Right cardiac atrium (tissue), 5 donors: ENCODE measurements at regions not wholly inside any gene's neighbourhood (a gene's known extent, or its start where the extent isn't known, plus 50 kb on each side); places are given as distances from the start of the nearest gene placed in this dataset.

Experiments
- ATAC-seq, 2 donors: fragments of 200-7000 bp; cut with Tn5 transposase; one replicate each; pipeline versions ENCODE4 v1.8.0 to v1.9.1; 2020; ENCODE audit warnings: moderate library complexity in 2 of 2, mild to moderate bottlenecking in 1 of 2
- DNase-seq, 3 donors: peaks; one replicate each; pipeline ENCODE4 v3.0.0-alpha.2; 2020
- H3K27ac ChIP-seq: one replicate; pipeline ENCODE4 v1.5.1; 2013; ENCODE audit warnings: mild to moderate bottlenecking, low read length, control low read depth, moderate library complexity
- H3K27me3 ChIP-seq: one replicate; pipeline ENCODE4 v1.6.1; 2013; ENCODE audit not compliant: control insufficient read depth, insufficient read depth
- H3K4me1 ChIP-seq: one replicate; pipeline ENCODE4 v1.6.1; 2013; ENCODE audit warnings: low read length; ENCODE audit not compliant: control insufficient read depth, insufficient read depth
- H3K4me3 ChIP-seq: one replicate; pipeline ENCODE4 v1.5.1; 2013; ENCODE audit warnings: low read length, control low read depth
- H3K9me3 ChIP-seq: one replicate; pipeline ENCODE4 v1.6.1; 2013; ENCODE audit warnings: low read length; ENCODE audit not compliant: control insufficient read depth
- WGBS: extraction: QIAGEN DNeasy Blood & Tissue Kit; methylation state at CpG from one replicate; pipeline ENCODE4 v1.1.7; 2013; 5-methylcytosine and 5-hydroxymethylcytosine counted together
- intact Hi-C, 4 donors: fragments of 100-400 bp; cut with DNase I; formaldehyde crosslinking; loops; one replicate each; pipeline versions ENCODE4 v1.11.0 to v1.14.0; 2022 to 2023
- donor health status: healthy with polysubstance abuse.
- donor health status: DM: no; HTN: yes; CAD: no.
- donor health status: DM: no; HTN: no; CAD: no.
- donor health status: DM: no; HTN: yes; CAD: no; lungs with severe emphysema.
- donor health status: DM: yes; HTN: yes; CAD: no.

DNA sequence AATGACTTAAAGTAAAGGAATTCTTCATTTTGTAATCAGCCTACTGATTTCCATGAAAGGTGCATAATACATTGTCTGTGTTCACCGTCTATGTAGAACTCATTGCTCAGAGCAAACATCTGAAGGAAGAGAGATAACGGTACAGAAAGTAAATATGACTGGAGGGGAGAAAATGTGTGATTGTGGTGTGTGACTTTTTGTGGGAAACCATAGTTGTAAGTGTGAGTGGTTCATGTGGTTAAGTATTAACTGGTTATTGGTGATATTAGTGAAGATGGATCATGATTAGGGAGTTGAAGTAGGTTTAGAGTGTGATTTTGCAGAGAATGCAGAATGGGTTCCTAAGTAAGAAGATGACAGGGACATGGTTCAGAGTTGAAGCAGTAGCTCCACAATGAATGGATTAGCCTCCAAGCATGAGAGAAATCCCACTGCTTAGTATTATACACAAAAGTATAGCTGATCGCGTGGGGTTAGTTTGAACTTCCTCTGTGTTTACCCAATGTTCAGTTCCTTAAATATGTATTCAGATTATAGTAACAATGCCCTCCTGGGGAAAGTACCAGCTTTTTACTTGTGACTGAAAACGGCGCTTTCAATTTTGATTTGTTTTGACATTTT lies 368.9 kb downstream of the UTRN start:
- Histone ChIP-seq H3K27me3 (no peaks in the 10 kb centered on the region), H3K27ac (no peak overlapping the region), H3K9me3 (no peaks in the 10 kb centered on the region), H3K4me1 (peaks cover 2% of the 10 kb centered on the region), H3K4me3 (no peak overlapping the region)
- 75% methylated on average over 6 of the region's 6 CpGs for WGBS
- intact Hi-C loops: no loop called here
- no peak for ATAC-seq
- DNase-seq: no peak

DNA sequence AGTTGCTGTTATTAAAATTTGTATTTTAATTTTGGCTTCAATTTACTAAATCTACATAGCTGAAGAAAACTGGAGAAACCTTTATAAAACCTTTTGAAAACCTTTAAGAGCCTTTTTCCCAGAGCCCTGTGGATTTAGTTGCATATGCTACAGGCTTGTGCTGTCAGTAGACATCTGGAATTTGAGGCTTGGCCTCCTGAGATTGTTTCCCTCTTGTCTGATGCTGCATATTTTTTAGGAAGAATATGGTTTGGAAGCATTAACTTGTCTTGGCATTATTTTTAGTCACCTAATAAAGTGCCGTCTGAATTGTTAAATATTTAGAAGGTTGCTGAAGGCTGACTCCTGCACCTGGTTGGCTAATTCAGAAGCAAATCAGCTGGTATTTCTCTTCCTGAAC lies 369.4 kb downstream of the UTRN start:
- H3K4me3 ChIP-seq: no peak overlapping the region
- no peaks in the 10 kb centered on the region for H3K27me3 ChIP-seq
- intact Hi-C loops: no loop called here
- H3K4me1 ChIP-seq: peaks cover 7% of the 10 kb centered on the region
- no peak overlapping the region for H3K27ac ChIP-seq
- DNase-seq: no peak
- H3K9me3 ChIP-seq: no peaks in the 10 kb centered on the region
- WGBS: 38% methylated on average over 1 of the region's 1 CpG
- ATAC-seq: no peak

DNA sequence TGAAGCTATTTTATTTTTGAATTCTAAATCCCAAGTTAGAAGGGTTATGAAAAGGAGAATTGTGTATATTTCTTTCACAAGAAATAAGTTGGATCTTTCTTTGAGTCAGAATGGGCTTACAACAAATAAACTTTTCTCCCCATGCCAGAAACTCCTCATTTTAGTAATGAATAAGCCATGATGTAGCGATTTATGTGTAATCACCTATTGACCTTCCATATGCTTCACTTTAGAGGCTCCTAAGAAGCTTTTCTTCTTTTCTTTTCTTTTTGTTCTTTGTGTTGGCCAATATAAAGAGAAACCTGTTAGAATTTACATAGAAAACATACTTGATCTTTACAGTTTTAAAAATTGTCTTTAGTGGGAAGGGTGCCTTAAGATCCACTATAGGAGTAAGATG lies 370.2 kb downstream of the UTRN start:
- intact Hi-C loops: no loop called here
- no peak overlapping the region for H3K27ac ChIP-seq
- no peaks in the 10 kb centered on the region for H3K9me3 ChIP-seq
- H3K4me1 ChIP-seq: peaks cover 7% of the 10 kb centered on the region
- no peak for ATAC-seq
- no peak overlapping the region for H3K4me3 ChIP-seq
- WGBS: 89% methylated on average over 1 of the region's 1 CpG
- DNase-seq: no peak
- no peaks in the 10 kb centered on the region for H3K27me3 ChIP-seq

DNA sequence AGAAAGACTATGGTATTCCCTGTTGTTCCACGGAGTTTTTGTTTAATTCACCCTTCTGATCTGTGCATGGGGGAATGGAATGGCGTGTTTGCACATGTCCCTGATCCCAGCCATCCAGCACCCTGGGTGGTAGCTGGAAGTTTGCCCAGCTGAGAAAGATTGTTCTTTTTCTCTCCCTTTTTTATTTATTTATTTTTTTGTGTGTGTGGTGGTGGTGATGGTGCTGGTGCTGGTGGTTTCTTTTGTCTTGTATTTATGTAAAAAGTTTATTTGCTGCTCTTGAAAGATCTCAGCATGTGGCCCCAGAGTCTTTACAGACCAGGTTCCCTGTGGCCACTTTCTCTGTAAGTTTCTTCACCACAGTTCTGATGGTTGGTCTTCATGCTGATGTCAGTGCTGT lies 372.6 kb downstream of the UTRN start:
- peaks cover 9% of the 10 kb centered on the region for H3K4me1 ChIP-seq
- no peak overlapping the region for H3K27ac ChIP-seq
- intact Hi-C loops: no loop called here
- ATAC-seq (no peak), DNase-seq (no peak)
- 88% methylated on average over 2 of the region's 2 CpGs for WGBS
- no peaks in the 10 kb centered on the region for H3K27me3 ChIP-seq
- no peaks in the 10 kb centered on the region for H3K9me3 ChIP-seq
- H3K4me3 ChIP-seq: no peak overlapping the region

DNA sequence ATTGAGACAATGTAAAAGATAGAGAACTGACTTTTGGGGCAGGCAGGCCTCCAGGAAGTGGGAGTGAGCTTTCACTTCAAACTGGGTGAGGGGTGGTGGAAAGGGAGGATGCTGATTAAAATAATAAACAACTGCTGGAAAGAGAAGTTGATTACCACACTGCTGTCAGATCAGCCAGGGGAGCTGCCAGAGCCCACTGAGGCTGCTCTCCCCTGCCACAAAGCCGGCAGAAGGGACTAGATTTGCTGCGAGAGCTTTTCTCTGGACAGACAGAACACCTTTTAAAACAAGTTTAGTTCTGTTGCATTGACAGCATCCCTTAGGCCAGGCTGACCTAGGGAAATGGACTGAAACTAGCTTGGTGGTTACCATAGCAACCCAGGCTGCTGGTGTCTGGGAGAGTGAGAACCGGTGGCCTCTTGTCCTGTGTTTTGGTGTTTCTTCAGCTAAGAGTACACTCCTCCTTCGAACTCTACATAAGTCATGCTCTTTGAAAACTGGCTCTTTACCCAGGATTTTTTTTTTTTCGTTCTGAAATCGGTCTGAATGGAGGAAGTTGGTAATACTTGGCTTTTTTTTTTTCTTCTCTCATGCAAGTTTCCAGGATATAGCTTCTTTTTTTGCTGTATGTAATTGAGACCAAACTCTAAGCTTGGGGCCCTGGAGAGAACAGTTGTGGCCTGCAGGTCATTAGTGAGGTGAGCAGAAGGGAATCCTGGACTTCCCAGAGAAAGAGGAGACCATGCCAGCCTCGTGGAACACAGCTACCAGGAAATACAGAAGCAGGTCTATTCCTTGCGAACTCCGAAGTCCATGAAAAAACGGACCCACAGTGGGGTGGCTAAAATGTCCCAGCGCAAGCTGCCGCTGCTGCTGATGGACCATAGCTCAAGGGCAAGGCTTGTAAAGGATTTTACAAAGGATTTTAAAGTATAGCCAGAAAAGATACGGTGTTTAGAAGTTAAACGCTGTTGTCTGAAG lies 374.4 kb downstream of the UTRN start:
- Histone ChIP-seq H3K9me3 (no peaks in the 10 kb centered on the region), H3K4me3 (no peak overlapping the region), H3K27me3 (no peaks in the 10 kb centered on the region), H3K4me1 (peaks cover 9% of the 10 kb centered on the region), H3K27ac (peak overlapping the region; percentile 9)
- WGBS: 53% methylated on average over 14 of the region's 14 CpGs
- DNase-seq: peak in 2 of 3 donors; percentile 16 to 55
- ATAC-seq: peak; percentile 75 to 90
- intact Hi-C loops: no loop called here

DNA sequence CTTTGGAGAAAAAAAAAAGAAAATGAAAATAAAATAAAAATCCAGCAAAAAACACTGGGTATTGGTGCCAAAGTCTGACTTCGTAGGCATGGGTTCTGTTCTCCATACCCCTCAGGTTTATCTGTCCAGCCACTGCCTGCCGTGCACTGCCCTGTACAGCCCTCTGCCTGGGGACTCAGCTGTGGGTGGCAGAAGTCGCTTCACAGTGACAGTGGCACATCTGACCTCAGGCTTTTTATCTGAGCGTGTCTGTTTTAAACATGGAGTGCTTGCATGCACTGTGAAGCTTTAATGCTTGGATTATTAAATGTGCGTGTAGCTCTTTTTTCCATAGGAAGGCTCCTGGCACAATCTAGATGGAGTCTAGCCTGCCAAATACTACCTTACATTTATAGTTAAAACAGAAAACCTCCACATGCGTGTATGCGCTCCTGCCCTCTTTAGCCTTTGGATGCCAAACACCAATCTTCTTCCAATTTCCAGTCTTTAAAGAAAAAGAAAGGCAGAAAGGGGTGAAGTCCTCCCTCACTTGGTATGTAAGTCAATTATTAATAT lies 375.5 kb downstream of the UTRN start:
- DNase-seq (peak in 1 of 3 donors; percentile 37), ATAC-seq (no peak)
- Histone ChIP-seq H3K27ac (no peak overlapping the region), H3K9me3 (no peaks in the 10 kb centered on the region), H3K27me3 (no peaks in the 10 kb centered on the region), H3K4me1 (peaks cover 9% of the 10 kb centered on the region), H3K4me3 (no peak overlapping the region)
- 77% methylated on average over 7 of the region's 7 CpGs for WGBS
- intact Hi-C loops: no loop called here

DNA sequence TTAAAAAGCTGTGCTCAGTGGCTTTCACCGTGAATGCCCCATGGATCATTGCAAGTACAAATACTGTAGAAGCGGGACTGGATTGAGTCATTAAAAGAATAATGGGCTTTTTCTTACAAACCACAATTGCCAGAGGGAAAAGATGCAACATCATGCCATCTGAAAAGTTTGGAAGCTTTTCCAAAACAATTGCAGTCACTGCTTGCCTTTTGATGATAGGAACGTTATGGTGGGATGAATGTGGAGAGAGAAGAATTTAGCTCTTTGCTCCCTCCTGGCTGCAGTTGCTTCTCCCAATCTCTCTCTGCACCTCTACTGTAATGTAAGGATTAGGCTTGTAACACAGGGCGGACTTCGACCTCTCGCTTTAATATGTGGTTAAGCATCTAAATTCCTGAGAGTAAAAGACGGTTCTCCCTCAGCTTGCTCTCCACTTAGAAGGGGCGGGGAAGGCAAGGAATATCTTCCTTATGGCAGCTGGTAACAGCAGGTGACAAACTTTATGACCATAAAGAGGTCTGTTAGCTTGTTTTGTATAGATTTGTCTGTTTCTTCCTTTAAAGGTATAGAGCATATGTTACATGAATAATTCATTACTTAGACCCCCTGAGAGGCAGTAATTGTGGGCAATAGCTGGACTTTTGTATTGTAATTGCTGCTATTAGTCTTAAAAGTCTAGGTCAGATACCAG lies 376.1 kb downstream of the UTRN start:
- 87% methylated on average over 8 of the region's 8 CpGs for WGBS
- H3K27me3 ChIP-seq: no peaks in the 10 kb centered on the region
- ATAC-seq (no peak), DNase-seq (no peak)
- no peaks in the 10 kb centered on the region for H3K9me3 ChIP-seq
- peaks cover 8% of the 10 kb centered on the region for H3K4me1 ChIP-seq
- H3K27ac ChIP-seq: no peak overlapping the region
- H3K4me3 ChIP-seq: no peak overlapping the region
- intact Hi-C loops: no loop called here

DNA sequence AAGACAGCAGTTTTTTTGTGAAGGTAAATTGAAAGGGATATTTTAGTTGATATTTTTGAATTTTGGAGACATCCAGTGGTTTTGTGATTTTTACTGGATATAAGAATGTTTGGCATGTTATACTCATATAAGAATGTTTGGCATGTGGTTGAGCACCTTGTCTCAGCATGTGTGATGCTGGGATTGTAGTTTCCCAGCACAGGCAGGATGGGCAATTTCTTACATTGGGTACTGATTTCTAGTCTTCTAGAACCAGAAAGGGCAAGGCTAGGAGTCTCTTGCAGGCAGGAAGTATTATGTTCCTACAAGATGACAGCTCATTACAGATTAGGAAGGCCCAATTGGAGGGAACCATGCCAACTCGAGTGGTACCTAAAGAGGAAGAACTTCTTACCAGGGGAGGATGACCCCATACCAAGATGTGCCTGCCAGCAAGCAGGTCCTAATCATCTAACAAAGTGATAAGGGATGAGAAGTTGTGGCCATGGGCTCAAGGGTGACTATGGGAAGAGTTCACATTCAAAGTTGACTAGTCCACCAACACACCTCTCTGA lies 377.8 kb downstream of the UTRN start:
- no peak for DNase-seq
- Histone ChIP-seq H3K27me3 (no peaks in the 10 kb centered on the region), H3K4me3 (no peak overlapping the region), H3K9me3 (no peaks in the 10 kb centered on the region), H3K27ac (no peak overlapping the region), H3K4me1 (peaks cover 7% of the 10 kb centered on the region)
- WGBS: 67% methylated on average over 1 of the region's 1 CpG
- intact Hi-C loops: no loop called here
- no peak for ATAC-seq

DNA sequence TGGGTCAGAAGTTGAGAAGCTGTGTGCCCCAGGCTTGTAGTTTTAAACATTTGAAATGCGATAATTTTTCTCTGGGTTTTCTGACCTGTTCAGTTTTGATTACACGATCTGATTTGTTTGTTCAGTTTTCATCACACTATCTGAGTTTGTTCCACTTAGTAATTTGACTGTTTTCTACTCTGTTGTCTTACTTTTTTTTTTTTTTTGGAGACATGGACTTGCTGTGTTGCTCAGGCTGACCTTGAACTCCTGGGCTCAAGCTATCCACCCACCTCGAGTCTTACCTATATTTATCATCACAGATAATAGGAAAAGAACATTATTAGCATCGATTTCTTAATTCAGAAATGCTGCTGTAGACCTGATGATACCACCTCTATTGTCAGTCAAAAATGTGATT lies 379.1 kb downstream of the UTRN start:
- DNase-seq (no peak), ATAC-seq (no peak)
- Histone ChIP-seq H3K4me1 (peaks cover 4% of the 10 kb centered on the region), H3K9me3 (no peaks in the 10 kb centered on the region), H3K4me3 (no peak overlapping the region), H3K27me3 (no peaks in the 10 kb centered on the region), H3K27ac (no peak overlapping the region)
- intact Hi-C loops: no loop called here
- 84% methylated on average over 4 of the region's 4 CpGs for WGBS

DNA sequence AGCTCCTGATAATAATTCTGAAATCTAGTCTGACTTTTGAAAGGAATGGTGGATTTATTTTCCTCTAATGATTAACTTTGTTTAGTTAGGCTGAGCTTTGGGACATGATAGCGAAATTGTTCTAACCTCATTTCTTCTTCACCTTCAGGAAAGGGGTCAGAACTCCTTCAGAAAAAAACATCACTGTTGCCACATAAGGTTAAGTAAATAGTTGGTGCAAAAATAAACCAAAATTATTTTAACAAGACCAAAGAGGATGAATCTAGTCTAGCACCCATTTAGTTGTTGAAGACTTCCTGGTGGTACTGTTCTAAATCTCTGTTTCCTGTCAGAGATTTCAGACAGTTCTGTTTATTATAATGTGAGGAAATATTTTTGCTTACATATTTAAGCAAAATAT lies 379.8 kb downstream of the UTRN start:
- ATAC-seq (no peak), DNase-seq (no peak)
- intact Hi-C loops: no loop called here
- 91% methylated on average over 1 of the region's 1 CpG for WGBS
- H3K4me1 ChIP-seq: peaks cover 2% of the 10 kb centered on the region
- H3K27ac ChIP-seq: no peak overlapping the region
- no peaks in the 10 kb centered on the region for H3K27me3 ChIP-seq
- H3K9me3 ChIP-seq: no peaks in the 10 kb centered on the region
- no peak overlapping the region for H3K4me3 ChIP-seq
